ENCODE measurements at regions not wholly inside any gene's neighbourhood (a gene's known extent, or its start where the extent isn't known, plus 50 kb on each side); places are given as distances from the start of the nearest gene placed in this dataset.

- ChIA-PET CTCF (interaction anchor here (0.6 kb wide), 2 partner anchors 48 to 126 kb away, joined by 3 to 5 read pairs; no protein-coding TSS in a partner anchor), POLR2A (no interaction called here)
- no peak for TF ChIP-seq CTCF (IDR thresholded peaks at IDR 0.05; ENCODE audit: low read depth, low read length)
- Histone ChIP-seq H3K4me3 (ENCODE audit: low read depth, low read length) (no peak overlapping the region), H3K9me3 (ENCODE audit: control insufficient read depth, insufficient read depth, low read length) (no peaks in the 10 kb centered on the region; the same call in 1 of the 2 replicates), H3K27me3 (ENCODE audit: control insufficient read depth, insufficient read depth, low read length) (no peaks in the 10 kb centered on the region), H3K27ac (ENCODE audit: low read depth, low read length) (no peak overlapping the region)
- DNase-seq (ENCODE audit: low read depth, low spot score): no peak
These were observed 103.0 kb downstream of the PCSK1 start for GRCh38 chr5:96329886-96330529.

- Histone ChIP-seq H3K9me3 (ENCODE audit: control insufficient read depth, insufficient read depth, low read length) (no peaks in the 10 kb centered on the region; the same call in 1 of the 2 replicates), H3K27me3 (ENCODE audit: control insufficient read depth, insufficient read depth, low read length) (no peaks in the 10 kb centered on the region), H3K27ac (ENCODE audit: low read depth, low read length) (no peak overlapping the region), H3K4me3 (ENCODE audit: low read depth, low read length) (no peak overlapping the region)
- POLR2A ChIA-PET: no interaction called here
- CTCF ChIA-PET: interaction anchor here (0.6 kb wide), 1 partner anchor 125 kb away, joined by 3 read pairs; no protein-coding TSS in a partner anchor
- DNase-seq (ENCODE audit: low read depth, low spot score): no peak
- TF ChIP-seq CTCF (IDR thresholded peaks at IDR 0.05; ENCODE audit: low read depth, low read length): no peak
These were observed 103.8 kb downstream of the PCSK1 start for GRCh38 chr5:96329289-96329688.

GRCh38 chr5:96327722-96328121 is 105.3 kb downstream of the PCSK1 start:
- POLR2A ChIA-PET: interaction anchor here (0.6 to 0.8 kb wide), 2 partner anchors 29 to 378 kb away, joined by 3 to 6 read pairs; no protein-coding TSS in a partner anchor
- no peak for DNase-seq (ENCODE audit: low read depth, low spot score)
- peak; percentile 24; the same call in 1 of the 2 replicates for TF ChIP-seq CTCF (IDR thresholded peaks at IDR 0.05; ENCODE audit: low read depth, low read length)
- Histone ChIP-seq H3K27ac (ENCODE audit: low read depth, low read length) (no peak overlapping the region), H3K4me3 (ENCODE audit: low read depth, low read length) (no peak overlapping the region), H3K9me3 (ENCODE audit: control insufficient read depth, insufficient read depth, low read length) (no peaks in the 10 kb centered on the region; the same call in 1 of the 2 replicates), H3K27me3 (ENCODE audit: control insufficient read depth, insufficient read depth, low read length) (no peaks in the 10 kb centered on the region)
- CTCF ChIA-PET: interaction anchor here (0.8 to 1.6 kb wide), 5 partner anchors 9 to 547 kb away, joined by 3 to 16 read pairs (median 4); no protein-coding TSS in a partner anchor

- no peak overlapping the region for H3K4me3 ChIP-seq (ENCODE audit: low read depth, low read length)
- no peak for TF ChIP-seq CTCF (IDR thresholded peaks at IDR 0.05; ENCODE audit: low read depth, low read length)
- no peaks in the 10 kb centered on the region; the same call in 1 of the 2 replicates for H3K9me3 ChIP-seq (ENCODE audit: control insufficient read depth, insufficient read depth, low read length)
- DNase-seq (ENCODE audit: low read depth, low spot score): no peak
- CTCF ChIA-PET: no interaction called here
- no peak overlapping the region for H3K27ac ChIP-seq (ENCODE audit: low read depth, low read length)
- no peaks in the 10 kb centered on the region for H3K27me3 ChIP-seq (ENCODE audit: control insufficient read depth, insufficient read depth, low read length)
- POLR2A ChIA-PET: no interaction called here
These were observed 106.1 kb downstream of the PCSK1 start for GRCh38 chr5:96326902-96327301.

- Histone ChIP-seq H3K4me3 (ENCODE audit: low read depth, low read length) (no peak overlapping the region), H3K9me3 (ENCODE audit: control insufficient read depth, insufficient read depth, low read length) (no peaks in the 10 kb centered on the region; the same call in 1 of the 2 replicates), H3K27ac (ENCODE audit: low read depth, low read length) (peak overlapping the region; percentile 62), H3K27me3 (ENCODE audit: control insufficient read depth, insufficient read depth, low read length) (no peaks in the 10 kb centered on the region)
- DNase-seq (ENCODE audit: low read depth, low spot score): peak; percentile 81
- TF ChIP-seq CTCF (IDR thresholded peaks at IDR 0.05; ENCODE audit: low read depth, low read length): no peak
- POLR2A ChIA-PET: interaction anchor here (0.6 to 1.0 kb wide), 4 partner anchors 12 to 150 kb away, joined by 3 to 4 read pairs (median 3); no protein-coding TSS in a partner anchor
- CTCF ChIA-PET: interaction anchor here (1.2 kb wide), 1 partner anchor 11 kb away, joined by 5 read pairs; no protein-coding TSS in a partner anchor
These were observed 108.3 kb downstream of the PCSK1 start for GRCh38 chr5:96324708-96325107.
